ENCODE measurements at regions not wholly inside any gene's neighbourhood (a gene's known extent, or its start where the extent isn't known, plus 50 kb on each side); places are given as distances from the start of the nearest gene placed in this dataset.

DNA sequence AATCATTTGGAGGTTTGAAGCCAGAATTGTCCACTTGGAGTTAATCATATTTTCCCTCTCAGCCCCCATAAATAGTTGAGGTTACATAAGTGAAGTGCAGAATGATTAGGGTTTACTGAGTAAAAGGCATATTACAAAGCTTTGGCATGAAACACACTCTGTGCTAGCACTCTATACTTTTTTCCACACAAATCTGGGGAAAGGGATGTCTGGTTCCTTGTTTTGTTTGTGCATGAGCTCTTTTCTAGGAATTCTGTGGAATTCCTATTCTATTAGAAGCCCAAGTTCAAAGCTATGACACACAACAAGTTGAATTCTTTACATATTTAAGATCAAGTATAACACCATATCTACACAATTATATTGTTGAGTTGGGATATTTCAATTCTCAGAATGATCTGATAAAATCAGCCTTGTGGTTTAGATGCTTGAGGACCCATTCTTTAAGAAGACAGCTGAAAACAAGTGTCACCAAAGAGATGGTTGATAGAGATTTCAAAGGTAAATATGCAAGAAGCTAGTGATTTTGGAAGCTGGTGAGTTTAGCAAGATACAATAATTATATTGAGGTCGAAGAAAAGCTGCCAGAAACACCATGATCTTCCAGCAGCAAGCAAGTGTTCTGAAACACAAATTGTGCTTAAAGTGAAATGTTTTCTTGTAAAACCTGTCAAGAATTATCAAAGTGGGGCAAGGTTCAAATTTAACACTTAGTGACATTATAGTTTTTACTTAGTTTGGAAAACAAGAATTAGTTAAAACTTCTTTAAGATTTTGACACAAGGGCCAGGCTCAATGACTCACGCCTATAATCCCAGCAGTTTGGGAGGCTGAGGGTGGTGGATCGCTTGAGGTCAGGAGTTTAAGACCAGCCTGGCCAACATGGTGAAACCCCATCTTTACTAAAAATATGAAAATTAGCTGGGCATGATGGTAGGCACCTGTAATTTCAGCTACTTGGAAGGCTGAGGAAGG is 122.6 kb downstream of the INHBA start:
- H3K4me1 ChIP-seq (ENCODE audit: control insufficient read depth in 1 of 2, insufficient read depth in 2 of 2, low read length in 2 of 2): no peaks in the 10 kb centered on the region
- no peak overlapping the region for H3K9ac ChIP-seq (ENCODE audit: low read depth in 1 of 2, low read length in 2 of 2)
- H3K27ac ChIP-seq (ENCODE audit: low read depth, low read length): no peak overlapping the region
- no peaks in the 10 kb centered on the region for H3K27me3 ChIP-seq (ENCODE audit: control insufficient read depth in 1 of 2, insufficient read depth in 2 of 2, low read length in 2 of 2)
- no peak overlapping the region for H3K4me3 ChIP-seq (ENCODE audit: low read depth in 1 of 2, low read length in 2 of 2)
- H3K36me3 ChIP-seq (ENCODE audit: control insufficient read depth in 1 of 2, insufficient read depth in 2 of 2, low read length in 2 of 2): no peaks in the 10 kb centered on the region
- H3K9me3 ChIP-seq (ENCODE audit: control insufficient read depth in 1 of 2, low read length in 2 of 2): no peaks in the 10 kb centered on the region

DNA sequence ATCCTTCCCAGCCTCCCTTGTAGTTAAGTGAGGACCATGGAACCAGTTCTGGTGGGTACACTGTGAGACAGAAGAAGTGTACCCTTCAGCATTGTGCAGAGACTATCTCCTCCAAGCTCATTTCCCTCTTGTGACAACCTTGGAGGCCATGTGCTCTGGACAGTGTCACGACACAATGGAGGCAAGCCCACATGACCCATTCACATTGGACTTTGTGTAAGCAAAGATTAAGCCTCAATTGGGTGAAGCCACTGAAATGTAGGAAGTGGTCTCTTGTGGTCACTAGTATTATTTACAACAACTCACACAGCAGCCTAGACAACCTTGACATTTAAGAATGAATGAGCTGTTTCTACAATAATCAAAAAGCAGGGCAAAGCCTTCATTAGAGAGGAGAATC is 124.2 kb downstream of the INHBA start:
- H3K27me3 ChIP-seq (ENCODE audit: control insufficient read depth in 1 of 2, insufficient read depth in 2 of 2, low read length in 2 of 2): no peaks in the 10 kb centered on the region
- no peak overlapping the region for H3K4me3 ChIP-seq (ENCODE audit: low read depth in 1 of 2, low read length in 2 of 2)
- H3K9me3 ChIP-seq (ENCODE audit: control insufficient read depth in 1 of 2, low read length in 2 of 2): no peaks in the 10 kb centered on the region
- no peaks in the 10 kb centered on the region for H3K36me3 ChIP-seq (ENCODE audit: control insufficient read depth in 1 of 2, insufficient read depth in 2 of 2, low read length in 2 of 2)
- H3K4me1 ChIP-seq (ENCODE audit: control insufficient read depth in 1 of 2, insufficient read depth in 2 of 2, low read length in 2 of 2): no peaks in the 10 kb centered on the region
- H3K9ac ChIP-seq (ENCODE audit: low read depth in 1 of 2, low read length in 2 of 2): no peak overlapping the region
- H3K27ac ChIP-seq (ENCODE audit: low read depth, low read length): no peak overlapping the region

DNA sequence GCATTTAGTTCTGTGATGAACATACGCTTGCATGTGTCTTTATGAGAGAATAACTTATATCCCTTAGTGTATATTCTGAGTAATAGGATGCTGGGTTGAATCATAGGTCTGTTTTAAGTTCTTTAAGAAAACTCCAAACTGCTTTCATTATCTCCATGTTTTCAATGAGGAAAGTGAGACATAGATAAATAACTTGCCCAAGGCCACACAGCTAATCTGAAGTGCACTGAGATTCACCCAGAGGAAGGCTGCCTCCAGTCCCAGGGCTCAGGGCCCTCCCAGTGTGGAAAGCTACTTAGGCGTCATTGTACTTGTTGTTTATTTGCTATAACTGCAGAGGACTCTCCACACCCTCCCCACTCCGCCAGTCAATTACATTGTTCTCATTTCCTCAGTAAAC is 126.7 kb downstream of the INHBA start:
- no peaks in the 10 kb centered on the region for H3K9me3 ChIP-seq (ENCODE audit: control insufficient read depth in 1 of 2, low read length in 2 of 2)
- no peak overlapping the region for H3K9ac ChIP-seq (ENCODE audit: low read depth in 1 of 2, low read length in 2 of 2)
- H3K4me3 ChIP-seq (ENCODE audit: low read depth in 1 of 2, low read length in 2 of 2): no peak overlapping the region

DNA sequence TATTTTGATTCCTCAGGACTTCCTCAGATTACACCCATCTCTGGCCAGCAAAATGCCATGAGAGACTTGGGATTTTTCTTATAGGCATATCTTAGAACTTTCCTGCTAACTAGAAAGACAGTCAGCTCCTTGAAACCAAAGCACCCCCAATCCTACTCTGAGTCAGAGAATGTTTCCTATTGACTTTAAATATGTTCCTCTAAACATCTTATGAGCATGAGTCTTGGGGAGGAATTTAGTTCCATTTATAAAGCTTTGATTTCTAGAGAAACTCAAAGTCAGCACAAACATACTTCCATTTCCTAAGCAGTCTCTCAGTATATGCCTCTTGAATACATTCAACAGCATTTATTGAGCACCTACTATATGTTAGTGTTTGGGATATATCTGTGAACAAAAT is 128.5 kb downstream of the INHBA start:
- H3K9me3 ChIP-seq (ENCODE audit: control insufficient read depth in 1 of 2, low read length in 2 of 2): no peaks in the 10 kb centered on the region

More for the DNA sequence above, 126.7 kb downstream of the INHBA start:
- Histone ChIP-seq H3K27me3 (ENCODE audit: control insufficient read depth in 1 of 2, insufficient read depth in 2 of 2, low read length in 2 of 2) (no peaks in the 10 kb centered on the region), H3K27ac (ENCODE audit: low read depth, low read length) (no peak overlapping the region), H3K36me3 (ENCODE audit: control insufficient read depth in 1 of 2, insufficient read depth in 2 of 2, low read length in 2 of 2) (no peaks in the 10 kb centered on the region), H3K4me1 (ENCODE audit: control insufficient read depth in 1 of 2, insufficient read depth in 2 of 2, low read length in 2 of 2) (no peaks in the 10 kb centered on the region)

DNA sequence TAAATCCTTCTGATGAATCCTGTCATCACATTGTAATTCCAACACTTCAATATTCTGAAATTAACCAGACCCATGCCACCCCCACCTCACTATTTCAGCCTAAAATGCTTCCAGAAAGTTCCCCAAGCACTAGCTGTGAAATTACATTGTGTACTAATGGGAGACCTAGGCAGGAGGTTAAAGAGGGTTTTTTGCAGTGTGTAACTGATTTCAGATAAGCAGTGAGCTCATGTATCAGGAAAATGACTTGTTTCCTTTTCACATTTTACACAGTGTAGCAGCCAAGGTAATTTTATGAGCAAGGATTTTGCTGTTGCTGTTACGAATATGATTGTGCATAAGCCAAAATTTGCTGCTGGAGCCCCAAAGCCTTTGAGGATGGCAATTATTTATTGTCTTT is 129.0 kb downstream of the INHBA start:
- Histone ChIP-seq H3K27ac (ENCODE audit: low read depth, low read length) (no peak overlapping the region), H3K36me3 (ENCODE audit: control insufficient read depth in 1 of 2, insufficient read depth in 2 of 2, low read length in 2 of 2) (no peaks in the 10 kb centered on the region), H3K9me3 (ENCODE audit: control insufficient read depth in 1 of 2, low read length in 2 of 2) (no peaks in the 10 kb centered on the region), H3K27me3 (ENCODE audit: control insufficient read depth in 1 of 2, insufficient read depth in 2 of 2, low read length in 2 of 2) (no peaks in the 10 kb centered on the region), H3K4me1 (ENCODE audit: control insufficient read depth in 1 of 2, insufficient read depth in 2 of 2, low read length in 2 of 2) (no peaks in the 10 kb centered on the region), H3K9ac (ENCODE audit: low read depth in 1 of 2, low read length in 2 of 2) (no peak overlapping the region), H3K4me3 (ENCODE audit: low read depth in 1 of 2, low read length in 2 of 2) (no peak overlapping the region)

More for the DNA sequence above, 128.5 kb downstream of the INHBA start:
- Histone ChIP-seq H3K4me3 (ENCODE audit: low read depth in 1 of 2, low read length in 2 of 2) (no peak overlapping the region), H3K36me3 (ENCODE audit: control insufficient read depth in 1 of 2, insufficient read depth in 2 of 2, low read length in 2 of 2) (no peaks in the 10 kb centered on the region), H3K27ac (ENCODE audit: low read depth, low read length) (no peak overlapping the region), H3K4me1 (ENCODE audit: control insufficient read depth in 1 of 2, insufficient read depth in 2 of 2, low read length in 2 of 2) (no peaks in the 10 kb centered on the region), H3K9ac (ENCODE audit: low read depth in 1 of 2, low read length in 2 of 2) (no peak overlapping the region), H3K27me3 (ENCODE audit: control insufficient read depth in 1 of 2, insufficient read depth in 2 of 2, low read length in 2 of 2) (no peaks in the 10 kb centered on the region)

DNA sequence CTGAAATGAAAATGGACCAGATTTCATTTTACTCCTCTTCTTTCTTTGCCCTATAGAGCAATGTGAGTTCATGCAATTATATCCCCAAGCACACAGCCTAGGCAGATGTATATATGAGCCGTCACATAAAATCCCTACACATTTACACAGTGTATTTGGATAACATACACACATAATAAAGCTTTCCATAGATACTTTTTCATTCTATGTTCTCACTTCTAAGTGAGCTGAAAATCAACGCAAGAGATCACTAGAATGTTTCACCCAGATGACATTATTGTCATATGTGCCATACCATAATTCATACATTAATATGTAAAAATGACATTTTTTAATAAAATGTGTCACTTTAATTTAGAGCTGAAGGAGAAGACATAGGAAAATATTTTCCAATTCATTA is 129.4 kb downstream of the INHBA start:
- Histone ChIP-seq H3K9me3 (ENCODE audit: control insufficient read depth in 1 of 2, low read length in 2 of 2) (no peaks in the 10 kb centered on the region), H3K36me3 (ENCODE audit: control insufficient read depth in 1 of 2, insufficient read depth in 2 of 2, low read length in 2 of 2) (no peaks in the 10 kb centered on the region), H3K4me1 (ENCODE audit: control insufficient read depth in 1 of 2, insufficient read depth in 2 of 2, low read length in 2 of 2) (no peaks in the 10 kb centered on the region), H3K27me3 (ENCODE audit: control insufficient read depth in 1 of 2, insufficient read depth in 2 of 2, low read length in 2 of 2) (no peaks in the 10 kb centered on the region), H3K27ac (ENCODE audit: low read depth, low read length) (no peak overlapping the region), H3K4me3 (ENCODE audit: low read depth in 1 of 2, low read length in 2 of 2) (no peak overlapping the region), H3K9ac (ENCODE audit: low read depth in 1 of 2, low read length in 2 of 2) (no peak overlapping the region)

DNA sequence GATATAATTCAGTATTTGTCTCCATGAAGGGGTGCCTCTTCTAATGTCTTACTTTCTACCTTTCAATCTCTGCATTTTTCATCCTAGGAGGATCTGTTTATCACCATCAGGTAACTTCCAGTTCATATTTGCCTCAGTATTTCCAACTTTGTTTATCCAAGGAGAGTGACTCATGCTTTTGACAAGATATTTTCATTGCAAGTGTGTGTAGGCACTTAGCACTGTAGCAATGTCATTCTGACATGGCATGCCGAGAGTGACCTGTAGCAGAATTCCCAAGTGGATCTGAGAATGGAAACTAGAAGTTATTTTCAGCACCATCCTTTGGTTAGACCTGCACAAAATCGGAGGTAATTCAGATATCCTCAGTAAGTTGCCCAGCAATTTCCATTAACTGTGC is 129.9 kb downstream of the INHBA start:
- H3K4me1 ChIP-seq (ENCODE audit: control insufficient read depth in 1 of 2, insufficient read depth in 2 of 2, low read length in 2 of 2): no peaks in the 10 kb centered on the region
- H3K27ac ChIP-seq (ENCODE audit: low read depth, low read length): no peak overlapping the region
- no peak overlapping the region for H3K9ac ChIP-seq (ENCODE audit: low read depth in 1 of 2, low read length in 2 of 2)
- no peaks in the 10 kb centered on the region for H3K9me3 ChIP-seq (ENCODE audit: control insufficient read depth in 1 of 2, low read length in 2 of 2)
- no peaks in the 10 kb centered on the region for H3K27me3 ChIP-seq (ENCODE audit: control insufficient read depth in 1 of 2, insufficient read depth in 2 of 2, low read length in 2 of 2)
- H3K36me3 ChIP-seq (ENCODE audit: control insufficient read depth in 1 of 2, insufficient read depth in 2 of 2, low read length in 2 of 2): no peaks in the 10 kb centered on the region
- H3K4me3 ChIP-seq (ENCODE audit: low read depth in 1 of 2, low read length in 2 of 2): no peak overlapping the region

DNA sequence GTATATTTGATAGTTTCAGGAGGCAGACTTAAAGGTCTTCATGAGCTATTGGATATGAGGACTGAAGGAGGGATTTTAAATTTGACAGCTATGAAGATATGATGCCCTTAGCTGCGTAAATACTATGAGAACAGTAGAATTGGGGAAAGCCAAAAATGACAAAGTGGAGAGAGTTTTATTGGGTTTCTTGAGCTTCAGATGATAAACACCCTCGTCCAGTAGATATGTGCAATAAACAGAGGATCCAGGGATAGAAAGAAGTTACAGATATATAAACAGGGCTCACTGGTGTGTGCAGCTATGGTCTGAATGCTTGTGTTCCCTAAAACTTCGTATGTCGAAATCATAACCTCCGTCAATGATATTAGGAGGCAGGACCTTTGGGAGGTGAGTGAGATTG is 131.3 kb downstream of the INHBA start:
- Histone ChIP-seq H3K36me3 (ENCODE audit: control insufficient read depth in 1 of 2, insufficient read depth in 2 of 2, low read length in 2 of 2) (no peaks in the 10 kb centered on the region), H3K4me1 (ENCODE audit: control insufficient read depth in 1 of 2, insufficient read depth in 2 of 2, low read length in 2 of 2) (no peaks in the 10 kb centered on the region), H3K27ac (ENCODE audit: low read depth, low read length) (no peak overlapping the region), H3K4me3 (ENCODE audit: low read depth in 1 of 2, low read length in 2 of 2) (no peak overlapping the region), H3K9ac (ENCODE audit: low read depth in 1 of 2, low read length in 2 of 2) (no peak overlapping the region), H3K9me3 (ENCODE audit: control insufficient read depth in 1 of 2, low read length in 2 of 2) (no peaks in the 10 kb centered on the region), H3K27me3 (ENCODE audit: control insufficient read depth in 1 of 2, insufficient read depth in 2 of 2, low read length in 2 of 2) (no peaks in the 10 kb centered on the region)

DNA sequence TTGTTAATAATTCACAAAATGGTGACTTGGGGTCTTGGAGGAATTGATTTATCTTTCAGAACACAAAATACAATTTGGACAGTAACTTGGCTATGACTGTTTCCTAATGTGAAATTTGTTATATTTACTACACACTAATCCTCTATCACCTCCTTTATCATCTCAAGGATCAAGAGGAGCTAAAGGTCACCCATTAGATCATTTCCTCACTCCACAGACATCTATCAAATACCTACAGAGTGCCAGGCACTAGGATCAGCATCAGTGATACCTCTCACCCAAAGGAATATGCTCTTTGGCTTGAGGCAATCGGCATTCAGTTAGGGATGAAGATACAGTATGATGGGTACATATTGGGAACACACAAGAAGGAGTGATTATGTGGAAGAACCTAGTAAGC is 132.1 kb downstream of the INHBA start:
- Histone ChIP-seq H3K27ac (ENCODE audit: low read depth, low read length) (no peak overlapping the region), H3K36me3 (ENCODE audit: control insufficient read depth in 1 of 2, insufficient read depth in 2 of 2, low read length in 2 of 2) (no peaks in the 10 kb centered on the region), H3K9me3 (ENCODE audit: control insufficient read depth in 1 of 2, low read length in 2 of 2) (no peaks in the 10 kb centered on the region), H3K4me1 (ENCODE audit: control insufficient read depth in 1 of 2, insufficient read depth in 2 of 2, low read length in 2 of 2) (no peaks in the 10 kb centered on the region), H3K9ac (ENCODE audit: low read depth in 1 of 2, low read length in 2 of 2) (no peak overlapping the region), H3K27me3 (ENCODE audit: control insufficient read depth in 1 of 2, insufficient read depth in 2 of 2, low read length in 2 of 2) (no peaks in the 10 kb centered on the region), H3K4me3 (ENCODE audit: low read depth in 1 of 2, low read length in 2 of 2) (no peak overlapping the region)

DNA sequence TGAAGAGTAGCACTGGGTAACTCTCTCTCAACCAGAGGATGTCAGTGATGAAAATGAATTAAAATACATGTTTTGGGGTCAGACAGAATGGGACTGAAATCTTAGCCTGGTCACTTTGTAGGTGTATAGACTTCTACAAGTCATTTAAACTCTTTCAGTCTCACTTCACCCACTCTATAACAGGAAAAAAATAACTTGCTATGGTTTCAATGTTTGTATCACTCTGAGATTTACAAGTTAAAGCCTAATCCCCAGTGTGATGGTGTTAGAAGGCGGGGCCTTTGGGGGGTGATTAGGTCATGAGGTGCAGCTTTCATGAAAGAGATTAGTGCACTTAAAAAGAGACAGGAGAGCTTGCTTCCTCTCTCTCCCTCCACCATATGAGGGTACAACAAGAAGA is 134.8 kb downstream of the INHBA start:
- Histone ChIP-seq H3K9me3 (ENCODE audit: control insufficient read depth in 1 of 2, low read length in 2 of 2) (no peaks in the 10 kb centered on the region), H3K9ac (ENCODE audit: low read depth in 1 of 2, low read length in 2 of 2) (no peak overlapping the region), H3K36me3 (ENCODE audit: control insufficient read depth in 1 of 2, insufficient read depth in 2 of 2, low read length in 2 of 2) (no peaks in the 10 kb centered on the region), H3K27me3 (ENCODE audit: control insufficient read depth in 1 of 2, insufficient read depth in 2 of 2, low read length in 2 of 2) (no peaks in the 10 kb centered on the region), H3K4me3 (ENCODE audit: low read depth in 1 of 2, low read length in 2 of 2) (no peak overlapping the region), H3K4me1 (ENCODE audit: control insufficient read depth in 1 of 2, insufficient read depth in 2 of 2, low read length in 2 of 2) (no peaks in the 10 kb centered on the region), H3K27ac (ENCODE audit: low read depth, low read length) (no peak overlapping the region)

Data from duodenal mucosa (tissue), 2 donors.